ENCODE measurements at regions not wholly inside any gene's neighbourhood (a gene's known extent, or its start where the extent isn't known, plus 50 kb on each side); places are given as distances from the start of the nearest gene placed in this dataset.
"Not testable (repeated sequence)": the region's sequence is repeated elsewhere in the genome, so short reads cannot be mapped to it uniquely, and the experiment has no call there.

GRCh38 chr1:100629391-100629790, 90.2 kb upstream of the VCAM1 start:
- DNase-seq = no peak

- DNase-seq = peak; percentile 60
Measured at GRCh38 chr1:100631015-100631551, 88.5 kb upstream of the VCAM1 start.

DNA sequence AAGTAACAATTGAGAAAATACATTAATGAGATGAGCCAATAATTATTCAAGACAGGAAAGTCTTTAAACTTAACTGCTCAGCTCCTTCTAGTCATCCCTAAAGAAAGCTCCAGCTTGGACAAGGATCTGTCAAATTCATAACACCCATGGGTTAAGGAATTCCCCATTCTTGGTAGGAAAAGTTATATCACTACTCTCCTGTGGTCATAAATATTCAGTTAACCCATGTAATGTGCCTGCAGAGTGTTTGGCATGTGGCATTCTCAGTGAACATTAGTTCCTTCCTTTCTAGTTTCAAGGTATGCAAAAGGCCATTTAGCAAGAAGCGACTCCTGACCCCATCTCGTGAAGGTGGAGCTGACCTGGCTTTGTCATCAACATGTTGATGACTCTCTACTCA, 76.7 kb upstream of the VCAM1 start:
- no peak for DNase-seq

- DNase-seq = no peak
Measured at GRCh38 chr1:100643471-100644196, 75.9 kb upstream of the VCAM1 start.

- no peak for DNase-seq
Measured at GRCh38 chr1:100646001-100646400, 73.5 kb upstream of the VCAM1 start.

DNA sequence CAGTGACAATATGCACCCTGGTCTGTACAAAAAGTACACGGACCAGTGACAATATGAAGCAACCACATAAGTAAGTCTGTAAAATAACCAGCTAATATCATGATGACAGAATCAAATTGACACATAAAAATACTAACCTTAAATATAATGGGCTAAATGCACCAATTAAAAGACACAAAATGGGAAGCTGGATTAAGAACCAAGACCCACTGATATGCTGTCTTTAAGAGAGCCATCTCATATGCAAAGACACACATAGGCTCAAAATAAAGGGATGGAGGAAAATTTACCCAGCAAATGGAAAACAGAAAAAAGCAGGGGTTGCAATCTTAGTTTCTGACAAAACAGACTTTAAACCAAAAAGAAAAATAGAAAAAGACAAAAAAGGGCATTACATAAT, 70.4 kb upstream of the VCAM1 start:
- no peak for DNase-seq

GRCh38 chr1:100657876-100658715, 61.4 kb upstream of the VCAM1 start:
- DNase-seq = no peak

DNA sequence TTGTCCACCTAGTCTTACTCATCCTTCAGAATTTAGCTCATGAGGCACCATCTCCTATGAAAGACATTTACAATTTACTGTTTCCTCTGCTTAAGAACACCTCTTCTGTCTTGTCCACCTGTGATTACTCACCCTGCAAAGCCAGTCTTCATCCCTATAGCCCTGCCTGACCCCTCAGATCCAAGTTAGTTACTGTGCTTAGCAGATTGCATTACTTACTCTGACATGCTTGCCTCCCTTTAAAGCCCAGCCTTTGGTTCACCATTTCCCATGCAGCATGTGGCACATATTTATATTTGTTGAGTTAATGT, 60.9 kb upstream of the VCAM1 start:
- no peak for DNase-seq

DNA sequence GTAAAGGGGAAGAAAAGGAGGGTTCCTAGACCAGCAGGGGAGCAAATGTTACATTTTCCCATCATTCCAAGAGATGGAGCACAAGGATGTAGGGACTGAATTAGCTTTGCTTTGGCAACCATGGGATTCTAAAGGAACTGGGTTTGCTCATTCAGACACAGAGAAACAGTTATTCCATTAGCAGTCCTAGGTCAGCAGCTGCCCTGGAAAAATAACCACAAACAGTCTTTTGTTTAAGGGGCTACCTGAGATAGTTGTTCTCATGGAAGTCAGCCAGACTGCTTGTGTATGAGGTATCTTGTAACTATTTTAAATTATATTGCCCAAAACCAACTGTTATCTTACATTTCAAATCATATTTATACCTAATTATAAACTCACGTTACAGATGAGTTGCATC, 58.4 kb upstream of the VCAM1 start:
- DNase-seq = no peak

DNA sequence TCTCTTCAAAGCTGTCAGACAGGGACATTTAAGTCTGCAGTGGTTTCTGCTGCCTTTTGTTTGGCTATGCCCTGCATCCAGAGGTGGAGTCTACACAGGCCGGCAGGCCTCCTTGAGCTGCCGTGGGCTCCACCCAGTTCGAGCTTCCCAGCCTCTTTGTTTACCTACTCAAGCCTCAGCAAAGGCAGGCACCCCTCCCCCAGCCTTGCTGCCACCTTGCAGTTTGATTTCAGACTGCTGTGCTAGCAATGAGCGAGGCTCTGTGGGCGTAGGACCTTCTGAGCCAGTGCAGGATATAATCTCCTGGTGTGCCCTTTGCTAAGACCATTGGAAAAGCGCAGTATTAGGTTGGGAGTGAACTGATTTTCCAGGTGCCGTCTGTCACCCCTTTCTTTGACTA, 51.0 kb upstream of the VCAM1 start:
- DNase-seq = not testable (repeated sequence)

Data from OCI-M1 (cell line).